HepG2 (cell line): ENCODE measurements at regions not wholly inside any gene's neighbourhood (a gene's known extent, or its start where the extent isn't known, plus 50 kb on each side); places are given as distances from the start of the nearest gene placed in this dataset.

Experiments used
- ETV6 ChIP-seq: sonication (generic); formaldehyde crosslinking; conservative IDR thresholded peaks from 2 replicates; pipeline ENCODE4 v1.4.0; 2020; ENCODE audit warnings: missing genetic modification reagents
- POLR2AphosphoS5 ChIP-seq: IDR thresholded peaks from 2 replicates; pipeline ENCODE4 v1.6.1; 2012; ENCODE audit warnings: low read depth, low read length
- SKI ChIP-seq: fragments of 450-650 bp; IDR thresholded peaks from one replicate; pipeline ENCODE4 v1.6.1; 2018; ENCODE audit warnings: mild to moderate bottlenecking; ENCODE audit not compliant: partially characterized antibody
- ZNF280D ChIP-seq: sonication (generic); formaldehyde crosslinking; IDR thresholded peaks from 2 replicates; pipeline ENCODE4 v1.5.1; 2020; ENCODE audit warnings: mild to moderate bottlenecking, missing genetic modification reagents
- ZNF879 ChIP-seq: sonication (generic); formaldehyde crosslinking; IDR thresholded peaks from 2 replicates; pipeline ENCODE4 v1.8.1; 2023; ENCODE audit warnings: missing genetic modification reagents

- TF ChIP-seq ETV6 (CRISPR knock-in tag), result no peak
- no peak for TF ChIP-seq POLR2AphosphoS5
- no peak for TF ChIP-seq ZNF879 (CRISPR knock-in tag)
- TF ChIP-seq ZNF280D, result no peak
- no peak for TF ChIP-seq SKI
Measured at GRCh38 chr5:62829604-62829986, 251.0 kb downstream of the LRRC70 start.
